GM12874 (cell line): ENCODE measurements at regions not wholly inside any gene's neighbourhood (a gene's known extent, or its start where the extent isn't known, plus 50 kb on each side); places are given as distances from the start of the nearest gene placed in this dataset.

Source experiments
- CTCF ChIP-seq: IDR thresholded peaks from 2 replicates; pipeline ENCODE4 v1.5.1; 2011; ENCODE audit warnings: low read depth, mild to moderate bottlenecking, control low read depth, low read length, moderate library complexity; ENCODE audit not compliant: insufficient read depth

- TF ChIP-seq CTCF = no peak
Observed at GRCh38 chr16:86870380-86870779, 292.0 kb downstream of the FOXL1 start.

GRCh38 chr16:86872131-86872530, 293.8 kb downstream of the FOXL1 start:
- no peak for TF ChIP-seq CTCF

- TF ChIP-seq CTCF = no peak
Observed at GRCh38 chr16:86872833-86873232, 294.5 kb downstream of the FOXL1 start.

GRCh38 chr16:86874141-86874540, 295.8 kb downstream of the FOXL1 start:
- TF ChIP-seq CTCF = peak; percentile 64

- no peak for TF ChIP-seq CTCF
Observed at GRCh38 chr16:86876499-86876898, 298.1 kb downstream of the FOXL1 start.

GRCh38 chr16:86877108-86877507, 298.8 kb downstream of the FOXL1 start:
- no peak for TF ChIP-seq CTCF

- TF ChIP-seq CTCF = no peak
Observed at GRCh38 chr16:86877835-86878234, 299.5 kb downstream of the FOXL1 start.

- no peak for TF ChIP-seq CTCF
Observed at GRCh38 chr16:86878236-86879080, 300.1 kb downstream of the FOXL1 start.
